ENCODE measurements at regions not wholly inside any gene's neighbourhood (a gene's known extent, or its start where the extent isn't known, plus 50 kb on each side); places are given as distances from the start of the nearest gene placed in this dataset.

DNA sequence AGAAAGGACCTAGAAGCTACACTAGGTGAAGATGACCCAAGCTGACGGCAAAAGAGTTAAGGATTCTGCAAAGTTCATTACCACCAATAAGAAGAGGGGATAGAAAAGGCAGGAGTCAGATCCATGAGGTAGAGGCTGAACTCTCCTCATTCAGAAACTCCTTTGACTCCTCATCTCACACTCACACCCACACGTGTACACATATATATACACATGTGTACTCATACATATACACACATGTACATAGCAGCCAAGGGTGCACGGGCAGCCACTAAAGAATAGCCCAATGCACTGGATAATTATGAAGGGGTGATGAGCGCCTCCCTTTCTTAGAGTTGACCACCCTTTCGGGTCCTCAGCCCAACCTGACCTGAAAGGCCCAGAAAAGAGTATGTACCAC is 476.8 kb downstream of the NTRK3 start:
- TF ChIP-seq, protein P1, sequence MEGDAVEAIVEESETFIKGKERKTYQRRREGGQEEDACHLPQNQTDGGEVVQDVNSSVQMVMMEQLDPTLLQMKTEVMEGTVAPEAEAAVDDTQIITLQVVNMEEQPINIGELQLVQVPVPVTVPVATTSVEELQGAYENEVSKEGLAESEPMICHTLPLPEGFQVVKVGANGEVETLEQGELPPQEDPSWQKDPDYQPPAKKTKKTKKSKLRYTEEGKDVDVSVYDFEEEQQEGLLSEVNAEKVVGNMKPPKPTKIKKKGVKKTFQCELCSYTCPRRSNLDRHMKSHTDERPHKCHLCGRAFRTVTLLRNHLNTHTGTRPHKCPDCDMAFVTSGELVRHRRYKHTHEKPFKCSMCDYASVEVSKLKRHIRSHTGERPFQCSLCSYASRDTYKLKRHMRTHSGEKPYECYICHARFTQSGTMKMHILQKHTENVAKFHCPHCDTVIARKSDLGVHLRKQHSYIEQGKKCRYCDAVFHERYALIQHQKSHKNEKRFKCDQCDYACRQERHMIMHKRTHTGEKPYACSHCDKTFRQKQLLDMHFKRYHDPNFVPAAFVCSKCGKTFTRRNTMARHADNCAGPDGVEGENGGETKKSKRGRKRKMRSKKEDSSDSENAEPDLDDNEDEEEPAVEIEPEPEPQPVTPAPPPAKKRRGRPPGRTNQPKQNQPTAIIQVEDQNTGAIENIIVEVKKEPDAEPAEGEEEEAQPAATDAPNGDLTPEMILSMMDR (conservative IDR thresholded peaks at IDR 0.05), result no peak
- no peak for TF ChIP-seq ZFX (IDR thresholded peaks at IDR 0.05)
- H3K27ac ChIP-seq, result no peak overlapping the region

DNA sequence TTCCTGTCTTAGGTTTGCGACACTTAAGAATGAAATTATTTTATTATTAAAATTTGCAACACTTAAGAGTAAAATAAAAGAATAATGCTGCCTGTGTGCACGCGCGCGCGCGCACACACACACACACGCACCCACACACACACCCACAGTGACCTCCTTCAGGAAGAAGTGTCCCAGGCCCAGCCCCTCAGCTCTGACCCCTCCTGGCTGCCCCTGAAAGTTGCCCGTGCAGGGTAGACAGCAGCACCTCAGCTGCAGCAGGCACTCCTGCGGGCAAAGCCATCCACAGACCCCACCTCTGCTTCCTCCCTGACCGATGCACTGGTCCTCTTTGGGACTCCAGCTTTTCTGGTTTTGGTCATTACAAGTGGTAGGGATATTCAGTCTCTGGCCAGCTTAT is 478.2 kb downstream of the NTRK3 start:
- no peak for TF ChIP-seq ZFX (IDR thresholded peaks at IDR 0.05)
- TF ChIP-seq, protein P1 (conservative IDR thresholded peaks at IDR 0.05), result no peak
- no peak overlapping the region for H3K27ac ChIP-seq

GRCh38 chr15:87777054-87777561 is 479.4 kb downstream of the NTRK3 start:
- H3K27ac ChIP-seq, result no peak overlapping the region
- no peak for TF ChIP-seq ZFX (IDR thresholded peaks at IDR 0.05)
- TF ChIP-seq, protein P1 (conservative IDR thresholded peaks at IDR 0.05), result no peak

DNA sequence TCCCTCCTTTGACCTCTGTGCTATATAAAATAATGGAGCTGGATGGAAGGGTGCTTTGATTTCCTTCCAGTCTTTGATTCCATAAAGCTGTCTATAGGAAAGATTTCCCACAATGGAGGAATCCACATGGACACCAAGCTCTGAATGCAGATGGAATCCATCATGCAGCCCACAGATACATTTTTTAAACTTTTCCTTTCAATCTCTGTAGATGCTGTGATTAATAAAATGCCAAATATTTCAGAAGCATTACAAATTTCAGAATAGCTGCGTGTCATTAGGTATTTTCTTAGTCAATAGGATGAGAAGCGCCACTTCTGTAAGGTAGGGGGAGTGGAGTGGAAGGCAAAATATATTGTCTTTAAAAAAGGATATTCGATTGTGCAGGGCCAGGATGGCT is 489.0 kb downstream of the NTRK3 start:
- H3K27ac ChIP-seq, result no peak overlapping the region
- TF ChIP-seq, protein P1 (conservative IDR thresholded peaks at IDR 0.05), result no peak
- TF ChIP-seq ZFX (IDR thresholded peaks at IDR 0.05), result no peak

DNA sequence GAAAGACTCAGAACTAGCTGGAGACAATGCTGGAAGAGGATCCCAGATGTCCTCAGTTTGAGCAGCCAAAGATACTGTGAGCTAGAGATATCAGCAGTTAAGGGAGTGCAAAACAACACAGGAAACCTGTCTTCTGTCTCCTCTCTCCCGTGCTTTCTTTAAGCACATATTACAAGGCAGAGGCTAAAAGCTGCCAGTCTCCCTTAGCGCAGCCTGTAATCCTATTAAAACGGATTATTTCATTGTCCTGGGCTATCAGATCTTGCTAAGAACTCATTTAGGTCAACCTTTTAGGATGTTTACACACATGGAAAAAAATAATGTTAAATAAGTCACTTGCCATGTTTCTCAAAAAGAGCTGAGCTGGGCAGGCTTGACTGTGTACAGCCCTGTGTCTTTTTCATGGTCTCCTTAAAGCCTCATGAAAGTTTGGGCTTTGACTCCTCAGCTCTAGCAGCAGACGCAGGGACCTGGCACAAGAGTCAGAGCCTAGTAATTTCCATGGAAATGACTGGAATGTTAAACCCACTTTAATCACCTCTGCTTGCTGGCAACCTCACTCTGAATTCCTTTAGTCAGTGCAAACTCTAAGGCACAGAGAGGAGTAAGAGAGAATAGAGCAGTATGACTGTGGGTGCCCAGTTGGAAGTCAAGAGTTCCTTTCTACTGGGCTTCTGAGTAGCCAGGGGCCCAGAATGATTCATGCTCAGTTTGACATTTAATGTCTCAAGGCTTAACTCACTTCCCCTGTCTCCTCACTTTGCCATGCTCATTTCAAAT is 491.9 kb downstream of the NTRK3 start:
- no peak for TF ChIP-seq ZFX (IDR thresholded peaks at IDR 0.05)
- no peak overlapping the region for H3K27ac ChIP-seq

- no peak overlapping the region for H3K27ac ChIP-seq
- TF ChIP-seq, protein P1 (conservative IDR thresholded peaks at IDR 0.05), result no peak
- no peak for TF ChIP-seq ZFX (IDR thresholded peaks at IDR 0.05)
Measured at GRCh38 chr15:87763837-87764236, 492.7 kb downstream of the NTRK3 start.

GRCh38 chr15:87761736-87762509 is 494.6 kb downstream of the NTRK3 start:
- TF ChIP-seq, protein P1 (conservative IDR thresholded peaks at IDR 0.05), result no peak
- TF ChIP-seq ZFX (IDR thresholded peaks at IDR 0.05), result no peak
- H3K27ac ChIP-seq, result no peak overlapping the region

Data from C4-2B (cell line).